HG03159 (cell line): ENCODE measurements at regions not wholly inside any gene's neighbourhood (a gene's known extent, or its start where the extent isn't known, plus 50 kb on each side); places are given as distances from the start of the nearest gene placed in this dataset.
"Not testable (repeated sequence)": the region's sequence is repeated elsewhere in the genome, so short reads cannot be mapped to it uniquely, and the experiment has no call there.

Experiments
- ATAC-seq: cut with Tn5 transposase; IDR thresholded peaks from one replicate; pipeline ENCODE4 v1.9.1; 2021; ENCODE audit warnings: mild to moderate bottlenecking, moderate library complexity; ENCODE audit not compliant: unreplicated experiment

DNA sequence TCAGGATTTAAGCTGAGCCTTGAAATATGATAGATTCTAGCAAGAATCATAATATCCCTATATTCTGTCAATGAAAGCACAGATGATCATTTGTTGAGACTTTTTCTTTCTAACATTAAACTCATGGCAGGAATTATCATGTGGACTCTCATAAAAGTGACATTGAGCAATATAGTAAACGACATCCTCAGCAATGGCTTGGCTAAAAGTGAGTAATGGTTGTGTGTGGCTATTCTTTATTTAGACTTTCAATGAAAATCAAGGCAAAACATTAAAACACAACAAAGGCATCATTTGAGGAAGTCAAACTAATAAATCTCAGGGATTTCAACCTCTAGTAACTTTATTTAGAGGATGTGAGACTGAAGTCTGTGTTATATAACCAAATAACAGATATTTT, 257.8 kb upstream of the ADGRL4 start:
- ATAC-seq: no peak

DNA sequence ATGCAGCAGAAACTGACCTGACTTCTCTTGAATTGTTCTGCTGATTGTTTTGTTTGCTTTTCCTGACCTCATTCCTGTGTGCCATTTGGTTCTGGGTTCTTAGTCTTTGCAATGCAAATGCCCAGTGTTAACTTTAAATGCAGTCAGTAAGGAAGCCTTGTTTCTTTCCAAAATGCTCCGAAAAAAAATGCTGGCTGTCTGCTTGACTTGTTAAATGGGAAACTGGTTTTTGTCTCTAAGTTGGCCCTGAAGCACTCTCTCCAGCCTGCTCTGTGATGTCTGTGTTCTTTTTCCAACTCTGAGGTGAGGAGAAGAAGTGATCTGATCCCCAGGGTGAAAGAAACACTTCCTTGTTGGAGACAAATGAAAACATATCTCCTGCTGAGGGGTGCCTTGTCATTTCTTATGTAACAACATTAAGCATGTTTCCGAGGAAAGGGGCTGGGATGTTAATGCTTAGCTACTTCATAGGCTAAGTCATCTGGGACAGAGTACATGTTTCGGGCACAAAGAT, 256.3 kb upstream of the ADGRL4 start:
- no peak for ATAC-seq

DNA sequence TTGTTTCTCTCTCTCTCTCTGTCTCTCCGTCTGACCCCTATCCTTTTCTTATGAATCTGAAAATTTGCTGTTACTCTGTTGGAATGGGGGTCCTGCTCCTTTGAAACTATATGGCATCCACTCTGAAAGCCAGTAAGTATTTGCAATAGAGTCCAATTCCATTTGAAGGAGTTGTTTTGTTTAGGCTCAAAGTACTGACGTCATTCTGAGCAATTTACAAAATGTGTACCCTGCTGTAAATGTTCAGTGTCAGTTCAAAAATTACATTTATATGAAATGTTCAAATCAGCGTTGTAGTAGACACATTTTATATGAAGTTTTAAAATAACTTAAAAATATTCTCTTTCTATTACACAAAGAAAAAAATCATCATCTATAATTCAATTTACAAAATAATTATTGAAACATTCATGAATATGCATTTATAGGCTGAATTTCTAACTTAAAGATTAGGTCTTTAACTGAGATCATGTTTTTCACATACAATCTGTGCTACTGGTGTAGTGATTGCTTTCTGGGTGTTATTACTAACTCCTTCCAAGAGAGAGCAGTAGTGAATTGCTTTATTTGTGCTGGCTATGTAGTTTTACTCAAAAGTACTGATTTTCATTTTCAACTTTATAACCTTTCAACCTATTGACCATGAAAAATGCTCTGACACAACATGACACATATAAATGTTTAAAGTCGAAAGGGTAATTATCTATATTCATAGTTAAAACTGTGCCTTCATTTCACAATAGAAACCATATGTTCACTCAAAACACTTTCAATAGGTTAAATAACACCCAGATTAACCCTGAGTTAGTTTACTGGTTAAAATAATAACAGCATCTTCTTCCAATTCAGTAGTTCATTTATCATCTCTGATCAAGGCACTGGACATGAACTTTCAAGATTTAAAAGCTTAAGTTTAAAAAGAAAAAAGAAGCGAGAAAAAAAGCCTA, 253.1 kb upstream of the ADGRL4 start:
- peak; percentile 74 for ATAC-seq

DNA sequence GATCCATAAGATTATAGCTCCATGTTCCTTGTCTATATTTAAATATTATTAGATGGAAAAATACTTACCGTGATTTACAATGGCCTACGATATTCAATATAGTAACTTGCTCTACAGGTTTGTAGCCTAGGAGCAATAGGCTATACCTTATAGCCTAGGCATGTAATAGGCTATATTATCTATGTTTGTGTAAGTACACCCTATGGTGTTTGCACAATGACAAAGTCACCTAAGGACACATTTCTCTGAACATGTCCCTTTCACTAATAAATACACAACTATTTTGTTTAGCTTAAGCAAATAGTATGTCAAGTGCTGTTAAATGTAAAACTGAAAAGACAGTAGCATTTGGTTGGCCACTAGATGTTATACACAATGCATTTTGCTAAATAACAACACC, 248.9 kb upstream of the ADGRL4 start:
- no peak for ATAC-seq

DNA sequence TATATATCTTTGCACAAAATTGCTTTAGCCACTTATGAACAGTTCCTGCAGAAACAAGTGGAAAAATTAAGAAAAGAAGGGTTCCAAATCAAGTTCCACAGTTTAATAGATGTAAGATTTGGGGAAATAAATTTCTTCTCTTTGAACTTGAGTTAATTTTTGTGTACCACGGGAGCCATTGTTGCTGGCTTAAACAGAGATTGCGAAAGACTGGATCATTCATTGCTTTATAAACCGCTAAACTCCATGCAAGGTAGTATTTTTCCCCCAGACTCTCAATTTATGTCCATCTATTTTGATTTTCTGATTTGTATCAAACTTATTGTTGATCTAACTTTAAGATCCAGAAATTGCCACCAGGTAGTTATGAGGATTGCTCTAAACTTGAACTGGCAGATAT, 246.1 kb upstream of the ADGRL4 start:
- no peak for ATAC-seq

DNA sequence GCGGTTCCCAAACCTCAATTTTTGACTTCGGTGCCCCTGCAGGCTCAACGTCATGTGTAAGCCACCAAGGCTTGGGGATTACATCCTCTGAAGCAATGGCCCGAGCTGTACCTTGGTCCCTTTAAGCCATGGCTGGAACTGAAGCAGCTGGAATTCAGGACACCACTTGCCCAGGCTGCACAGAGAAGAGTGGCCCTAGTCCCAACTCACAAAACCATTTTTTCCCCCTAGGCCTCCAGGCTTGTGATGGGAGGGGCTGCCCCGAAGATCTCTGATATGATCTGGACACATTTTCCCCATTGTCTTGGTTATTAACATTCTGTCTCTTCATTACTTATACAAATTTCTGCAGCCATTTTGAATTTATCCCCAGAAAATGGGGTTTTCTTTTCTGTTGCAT, 233.3 kb upstream of the ADGRL4 start:
- no peak for ATAC-seq

DNA sequence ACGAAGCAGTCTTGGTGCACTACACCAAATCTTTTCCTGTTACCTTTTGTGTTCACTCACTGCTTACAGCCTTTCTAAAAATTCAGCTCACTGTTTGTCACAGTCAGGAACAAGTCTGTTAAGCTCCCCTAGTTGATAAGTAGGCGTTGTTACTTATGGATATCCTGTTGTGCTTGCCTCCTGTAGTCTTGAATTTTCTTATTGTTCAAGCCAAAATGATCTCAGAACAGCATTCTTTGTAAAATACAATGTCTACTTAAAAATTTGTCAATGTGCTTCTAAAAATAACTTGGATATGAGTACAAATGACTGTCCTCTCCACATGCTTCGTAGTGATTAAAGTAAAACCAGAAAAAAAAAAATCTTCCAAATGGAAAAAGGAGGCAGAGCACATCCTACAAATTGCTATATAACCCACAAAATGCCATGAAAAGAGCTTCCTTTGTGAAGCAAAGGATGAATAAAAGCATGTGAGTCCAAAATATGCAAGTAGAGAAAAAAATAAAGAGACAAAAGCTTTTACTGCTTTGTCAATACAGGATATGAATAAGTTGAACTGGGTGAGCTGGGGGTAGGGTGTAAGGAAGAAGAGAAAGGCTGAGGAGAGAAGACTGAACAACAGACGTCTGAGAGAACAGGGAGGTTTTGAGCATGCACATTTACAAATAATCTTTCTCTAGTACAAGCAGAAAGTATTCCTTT, 228.9 kb upstream of the ADGRL4 start:
- no peak for ATAC-seq

DNA sequence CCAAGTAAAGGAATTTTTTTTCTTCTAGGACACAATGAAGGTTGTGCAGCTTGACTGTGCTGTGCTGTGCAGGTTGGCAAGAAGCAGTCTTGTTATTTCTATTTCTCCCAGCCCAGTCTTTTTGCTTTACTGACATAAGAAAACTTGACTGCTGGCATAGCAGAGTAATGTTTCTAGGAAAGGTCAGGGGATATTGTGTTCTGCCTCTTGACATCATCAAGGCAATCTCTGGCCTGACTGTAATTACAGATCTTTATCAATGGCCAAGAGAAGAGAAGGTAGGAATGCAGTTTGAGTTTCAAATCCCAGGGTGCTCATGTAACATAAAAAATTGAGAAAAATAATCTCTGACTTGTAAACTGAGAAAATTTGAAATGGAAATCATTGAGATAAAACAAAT, 226.3 kb upstream of the ADGRL4 start:
- no peak for ATAC-seq

DNA sequence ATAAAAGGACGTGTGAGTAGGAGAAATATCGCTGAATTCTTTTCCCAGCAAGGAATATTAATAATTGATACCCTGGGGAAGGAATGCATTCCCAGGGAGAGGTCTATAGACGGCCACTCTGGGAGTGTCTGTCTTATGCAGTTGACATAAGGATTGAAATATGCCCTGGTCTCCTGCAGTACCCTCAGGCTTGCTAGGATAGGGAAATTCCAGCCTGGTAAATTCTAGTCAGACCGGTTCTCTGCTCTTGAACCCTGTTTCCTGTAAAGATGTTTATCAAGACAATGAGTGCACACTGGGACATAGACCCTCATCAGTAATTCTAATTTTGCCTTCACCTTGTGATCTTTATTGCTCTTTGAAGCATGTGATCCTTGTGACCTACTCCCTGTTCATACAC, 224.2 kb upstream of the ADGRL4 start:
- ATAC-seq: not testable (repeated sequence)

DNA sequence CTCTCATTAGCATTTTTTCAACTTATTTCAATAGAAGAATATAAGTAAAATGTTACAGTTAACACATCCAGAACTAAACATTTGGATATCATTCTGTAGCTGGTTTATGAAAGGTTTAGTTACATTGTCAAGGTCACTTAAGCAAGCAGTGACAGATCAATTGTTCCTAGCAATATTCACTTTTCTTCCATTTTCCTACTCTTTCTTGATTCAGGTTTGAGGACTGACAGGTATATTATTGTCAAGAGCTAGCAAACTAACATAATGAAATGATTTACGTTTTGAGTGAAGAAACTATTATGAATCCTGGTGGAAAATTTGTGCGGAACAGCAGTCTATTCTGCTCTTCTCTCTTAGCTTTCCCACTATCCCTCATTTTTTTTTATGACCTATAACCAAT, 220.4 kb upstream of the ADGRL4 start:
- no peak for ATAC-seq

DNA sequence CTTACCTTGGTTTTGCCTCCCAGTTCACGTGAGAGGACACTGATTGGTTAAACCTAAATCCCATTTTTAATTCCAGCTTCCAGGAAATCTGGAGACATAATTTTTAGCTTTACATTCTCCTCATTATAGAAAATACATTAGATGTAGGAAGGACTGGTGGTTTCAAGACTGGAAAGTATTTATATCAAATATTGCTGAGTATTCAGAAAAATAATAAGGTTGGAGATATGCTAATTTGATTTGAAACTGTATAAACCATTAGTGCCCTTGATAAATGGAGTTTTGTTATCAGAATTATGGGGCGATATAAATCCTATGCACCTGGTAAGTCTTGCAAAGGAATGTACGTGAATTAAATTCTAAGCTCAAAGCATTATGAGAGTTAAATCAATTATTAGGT, 218.0 kb upstream of the ADGRL4 start:
- no peak for ATAC-seq

DNA sequence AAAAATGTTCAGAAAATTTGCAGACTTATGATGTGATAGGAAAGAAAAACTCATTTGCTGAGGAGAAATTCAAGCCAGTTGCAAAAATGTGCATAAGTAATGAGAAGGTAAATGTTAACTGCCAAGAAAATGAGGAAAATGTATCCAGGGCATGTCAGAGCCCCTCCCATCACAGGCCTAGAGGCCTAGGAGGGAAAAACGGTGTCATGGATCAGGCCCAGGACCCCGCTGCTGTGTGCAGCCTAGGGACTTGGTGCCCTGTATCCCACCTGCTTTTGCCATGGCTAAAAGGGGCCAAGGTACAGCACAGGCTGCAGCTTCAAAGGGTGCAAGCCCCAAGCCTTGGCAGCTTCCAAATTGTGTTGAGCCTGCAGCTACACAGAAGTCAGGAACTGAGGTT, 214.0 kb upstream of the ADGRL4 start:
- no peak for ATAC-seq

DNA sequence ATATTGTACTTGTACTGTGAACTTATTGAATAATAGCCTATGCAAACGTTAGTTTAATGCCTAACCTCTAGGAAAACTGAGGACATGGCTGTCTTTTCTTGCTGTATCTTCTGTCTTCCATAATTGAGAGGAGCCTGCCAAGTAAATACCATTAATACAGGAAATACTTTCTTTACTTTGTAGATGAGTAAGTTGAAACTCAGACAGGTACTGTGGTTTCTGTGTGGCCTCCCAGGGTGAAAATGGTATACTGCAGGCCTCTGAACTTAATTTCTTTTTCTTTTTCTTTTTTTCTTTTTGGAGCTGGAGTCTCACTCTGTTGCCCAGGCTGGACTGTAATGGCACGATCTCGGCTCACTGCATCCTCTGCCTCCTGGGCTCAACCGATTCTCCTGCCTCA, 208.8 kb upstream of the ADGRL4 start:
- ATAC-seq: no peak

DNA sequence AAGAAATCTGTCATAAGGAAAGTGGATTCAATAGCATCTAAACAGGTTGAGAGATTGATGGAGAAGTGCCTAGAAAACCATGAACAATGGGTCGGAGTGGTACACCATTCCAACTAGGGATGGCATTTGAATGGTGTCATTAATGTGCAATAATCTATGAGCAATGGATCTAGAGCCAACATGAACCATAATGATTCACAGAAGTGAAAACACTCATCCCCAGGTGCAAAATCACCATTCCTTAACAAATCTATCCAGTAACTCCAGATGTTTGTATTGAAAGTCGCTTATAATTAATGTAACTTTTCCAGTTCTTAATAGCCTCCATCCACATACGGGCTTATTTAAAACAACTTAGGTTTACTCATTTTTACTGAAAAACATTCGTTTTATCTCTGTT, 201.3 kb upstream of the ADGRL4 start:
- ATAC-seq: no peak

DNA sequence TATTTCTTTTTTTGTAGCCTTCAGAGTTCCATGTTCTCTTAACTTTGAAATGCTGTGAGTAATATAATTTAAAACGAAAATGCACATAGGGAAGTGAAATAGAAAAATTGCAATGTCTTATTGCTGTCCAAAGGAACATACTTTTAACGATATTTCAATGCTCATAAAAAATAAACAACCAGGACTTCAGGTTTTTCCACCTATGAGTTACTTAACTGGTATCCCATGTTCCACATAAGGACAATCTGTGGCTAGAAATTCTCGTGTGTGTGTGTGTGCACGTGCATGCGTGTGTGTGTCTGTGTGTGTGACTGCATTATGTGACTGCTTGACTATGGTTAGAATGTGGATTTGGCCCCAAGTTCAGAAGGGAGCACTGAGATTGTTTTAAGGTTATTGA, 200.8 kb upstream of the ADGRL4 start:
- ATAC-seq: no peak

DNA sequence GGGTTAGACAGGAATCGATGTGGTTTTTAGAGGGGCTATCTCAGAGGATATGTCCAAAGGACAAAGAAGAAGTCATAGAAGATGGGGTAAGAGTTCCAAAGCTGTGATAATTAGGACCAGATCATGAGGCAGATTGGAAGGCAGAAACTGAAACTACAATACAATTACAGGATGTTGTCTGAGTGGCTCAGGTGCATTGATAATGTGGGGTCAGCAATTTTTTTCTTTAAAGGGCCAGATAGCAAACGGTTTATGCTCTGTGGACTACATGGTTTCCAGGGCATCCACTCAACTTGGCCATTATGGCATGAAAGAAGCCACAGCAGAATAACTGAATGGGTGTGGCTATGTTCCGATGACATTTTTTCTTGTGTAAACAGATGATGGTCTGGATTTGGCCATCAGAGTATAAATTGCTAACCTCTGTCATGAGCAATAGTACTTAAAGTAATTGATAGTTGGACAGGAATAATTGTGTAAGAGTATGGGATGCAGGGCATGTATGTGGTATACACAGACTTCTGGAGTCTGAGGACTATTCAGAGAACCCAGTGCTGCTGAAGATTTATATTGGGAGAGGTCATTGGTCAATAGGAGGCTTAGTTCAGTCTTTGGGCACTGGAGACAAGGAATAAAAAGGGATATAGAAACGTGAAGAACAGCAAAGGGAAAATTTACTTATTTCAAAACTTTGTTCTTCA, 198.4 kb upstream of the ADGRL4 start:
- no peak for ATAC-seq

DNA sequence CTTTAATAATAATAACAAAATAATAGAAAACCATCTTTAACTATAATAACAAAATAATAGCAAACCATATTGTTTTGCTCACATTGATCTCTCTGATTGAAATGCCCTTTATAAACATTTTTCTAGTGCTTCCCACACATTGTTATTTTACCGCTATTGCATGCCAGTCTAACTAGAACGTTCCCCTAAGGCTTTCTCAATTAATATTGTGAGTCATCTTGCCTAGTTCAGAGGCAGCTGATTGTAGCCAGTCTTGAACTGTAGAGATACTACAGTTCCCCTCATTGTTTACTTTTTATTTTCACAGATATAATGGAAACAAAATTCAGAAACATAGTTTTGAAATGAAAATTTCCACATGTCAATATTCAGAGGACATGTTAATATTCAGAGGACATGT, 192.3 kb upstream of the ADGRL4 start:
- no peak for ATAC-seq

DNA sequence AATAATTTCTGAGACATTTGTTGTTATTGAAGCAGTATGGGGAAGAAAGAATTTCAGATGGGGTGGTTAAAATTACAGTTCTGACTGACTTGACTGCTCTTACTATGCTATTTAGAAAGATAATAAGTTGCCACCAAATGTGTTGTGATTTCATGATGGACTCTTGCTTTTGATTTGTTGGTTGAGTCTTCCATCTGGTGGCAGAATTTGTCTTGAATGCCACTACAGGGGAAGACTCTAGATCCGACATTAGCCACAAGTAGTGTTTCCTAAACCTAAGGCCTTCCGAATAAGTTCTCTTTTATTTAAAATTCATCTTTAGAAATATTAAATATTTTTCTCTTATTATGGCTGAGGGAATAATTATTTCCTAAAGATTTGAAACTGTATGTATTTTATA, 190.9 kb upstream of the ADGRL4 start:
- ATAC-seq: no peak

DNA sequence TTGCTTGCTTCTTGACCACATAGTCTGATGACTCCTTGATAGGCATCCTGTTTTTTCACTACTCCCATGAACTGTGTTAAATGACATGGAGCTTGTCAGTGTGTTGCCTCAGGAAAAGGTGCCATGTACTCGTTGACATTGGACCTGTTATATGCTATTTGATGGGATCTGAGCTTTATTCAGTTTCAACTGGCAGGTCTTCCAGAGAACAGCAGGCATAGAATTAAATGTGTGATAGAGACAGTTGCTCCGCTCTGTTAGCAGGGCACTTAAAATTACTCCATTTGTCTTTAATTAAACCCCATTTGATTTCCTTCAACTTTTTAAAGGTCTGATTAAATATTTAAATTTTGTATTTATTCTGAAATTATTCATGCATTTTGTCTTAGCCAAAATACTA, 189.7 kb upstream of the ADGRL4 start:
- no peak for ATAC-seq

DNA sequence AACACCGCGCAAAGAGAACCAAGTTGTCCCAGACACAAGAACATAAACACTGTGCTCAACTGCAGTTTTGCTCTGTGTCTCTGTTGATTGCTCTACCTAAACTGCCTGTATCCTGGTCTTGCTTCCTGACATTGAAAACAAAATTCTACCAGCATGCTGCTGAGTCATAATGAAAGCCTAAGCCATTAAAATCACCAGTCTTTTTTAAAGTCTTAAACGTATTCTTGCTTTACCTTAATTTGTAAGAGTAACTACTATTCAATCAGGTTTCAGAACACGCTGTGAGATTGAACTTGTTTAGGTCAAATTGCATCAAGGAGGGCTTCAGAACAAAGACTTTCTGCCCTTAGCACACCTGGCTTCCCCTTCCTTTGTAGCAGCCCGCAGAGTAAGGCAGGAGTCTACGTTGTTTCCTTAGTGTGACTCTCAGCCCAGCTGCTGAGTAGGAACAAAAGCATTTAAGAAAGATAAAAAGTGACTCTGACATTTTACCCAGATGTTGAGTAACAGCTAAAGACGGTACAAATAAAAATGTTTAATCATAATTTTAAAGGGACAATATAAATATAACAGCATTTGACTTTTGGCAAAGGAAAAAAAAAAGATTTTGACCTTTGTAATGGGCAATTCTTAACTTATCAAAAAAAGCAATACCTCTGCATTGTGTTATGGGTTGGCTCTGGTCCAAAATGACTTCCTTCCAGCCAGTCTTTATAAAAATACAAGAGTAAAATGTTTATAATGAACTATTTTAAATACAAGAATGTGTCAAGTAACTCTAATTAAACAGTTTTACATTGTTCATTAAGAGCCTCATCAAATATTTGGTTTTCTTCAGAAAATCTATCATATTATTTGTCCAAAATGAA, 186.9 kb upstream of the ADGRL4 start:
- ATAC-seq: peak; percentile 50

DNA sequence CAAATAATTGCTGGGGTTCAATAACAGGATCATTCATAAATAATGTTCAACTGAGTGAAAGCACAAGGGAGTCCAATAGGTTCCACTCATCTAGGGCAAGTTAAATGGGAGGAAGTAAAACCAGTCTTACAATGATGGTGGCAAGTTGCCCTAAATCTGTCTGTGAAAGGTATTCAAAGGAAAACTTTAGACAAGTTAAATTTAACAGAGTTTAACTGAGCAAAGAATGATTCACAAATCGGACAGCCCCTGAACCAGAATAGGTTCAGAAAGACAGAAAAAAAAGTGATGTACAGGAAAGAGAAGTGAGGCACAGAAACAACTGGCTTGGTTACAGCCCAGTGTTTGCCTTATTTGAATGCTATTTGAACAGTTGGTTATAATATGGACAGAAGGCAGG, 183.5 kb upstream of the ADGRL4 start:
- peak; percentile 63 for ATAC-seq
